Hepatocyte (in vitro differentiated cells): ENCODE measurements at regions not wholly inside any gene's neighbourhood (a gene's known extent, or its start where the extent isn't known, plus 50 kb on each side); places are given as distances from the start of the nearest gene placed in this dataset.

Experiments
- DNase-seq: peaks from one replicate; pipeline ENCODE4 v3.0.0-alpha.2; 2016; ENCODE audit warnings: low spot score
- H2AFZ ChIP-seq: fragments of 200-600 bp; sonication (generic); 2 replicates; pipeline ENCODE4 v1.6.0; 2016; ENCODE audit warnings: antibody characterized with exemption, mild to moderate bottlenecking
- H3K27ac ChIP-seq: fragments of 200-600 bp; sonication (generic); 2 replicates; pipeline ENCODE4 v1.5.1; 2016; ENCODE audit warnings: mild to moderate bottlenecking
- H3K27me3 ChIP-seq: fragments of 200-600 bp; sonication (generic); 2 replicates; pipeline ENCODE4 v1.6.1; 2016
- H3K36me3 ChIP-seq: fragments of 200-600 bp; sonication (generic); replicated peaks from 2 replicates; pipeline ENCODE4 v1.5.1; 2016; ENCODE audit warnings: low read depth; ENCODE audit not compliant: insufficient read depth
- H3K4me1 ChIP-seq: fragments of 200-600 bp; sonication (generic); 2 replicates; pipeline ENCODE4 v1.5.1; 2016; ENCODE audit warnings: mild to moderate bottlenecking, moderate library complexity; ENCODE audit not compliant: insufficient read depth
- H3K4me2 ChIP-seq: fragments of 200-600 bp; sonication (generic); 2 replicates; pipeline ENCODE4 v1.6.0; 2016
- H3K4me3 ChIP-seq: fragments of 200-600 bp; sonication (generic); 2 replicates; pipeline ENCODE4 v1.5.1; 2016; ENCODE audit warnings: mild to moderate bottlenecking
- H3K79me2 ChIP-seq: fragments of 200-600 bp; sonication (generic); 2 replicates; pipeline ENCODE4 v1.6.0; 2017; ENCODE audit warnings: mild to moderate bottlenecking
- H3K9me2 ChIP-seq: fragments of 200-600 bp; sonication (generic); replicated peaks from 2 replicates; pipeline ENCODE4 v1.6.0; 2017; ENCODE audit warnings: mild to moderate bottlenecking; ENCODE audit not compliant: insufficient read depth
- H3K9me3 ChIP-seq: fragments of 200-600 bp; sonication (generic); 2 replicates; pipeline ENCODE4 v1.5.1; 2016; ENCODE audit warnings: low read depth, mild to moderate bottlenecking
- H4K20me1 ChIP-seq: fragments of 200-600 bp; sonication (generic); 2 replicates; pipeline ENCODE4 v1.6.0; 2016; ENCODE audit warnings: mild to moderate bottlenecking; ENCODE audit not compliant: insufficient read depth, poor library complexity, severe bottlenecking
- CTCF ChIP-seq: fragments of 200-600 bp; sonication (generic); IDR thresholded peaks from 2 replicates; pipeline ENCODE4 v1.5.1; 2016; ENCODE audit warnings: antibody characterized with exemption, mild to moderate bottlenecking; ENCODE audit not compliant: poor library complexity
- EZH2 ChIP-seq: fragments of 200-600 bp; sonication (generic); IDR thresholded peaks from 2 replicates; pipeline ENCODE4 v1.6.1; 2016; ENCODE audit warnings: antibody characterized with exemption, mild to moderate bottlenecking, borderline replicate concordance
- EZH2phosphoT487 ChIP-seq: fragments of 200-600 bp; sonication (generic); IDR thresholded peaks from one replicate; pipeline ENCODE4 v1.6.1; 2018; ENCODE audit warnings: antibody characterized with exemption, mild to moderate bottlenecking, low read depth, moderate library complexity; ENCODE audit not compliant: unreplicated experiment, severe bottlenecking
- WGBS: methylation state at CpG from one replicate; pipeline ENCODE4 v1.1.6; 2016; ENCODE audit warnings: low lambda C conversion rate; ENCODE audit errors: missing lambda C conversion rate; 5-methylcytosine and 5-hydroxymethylcytosine counted together

DNA sequence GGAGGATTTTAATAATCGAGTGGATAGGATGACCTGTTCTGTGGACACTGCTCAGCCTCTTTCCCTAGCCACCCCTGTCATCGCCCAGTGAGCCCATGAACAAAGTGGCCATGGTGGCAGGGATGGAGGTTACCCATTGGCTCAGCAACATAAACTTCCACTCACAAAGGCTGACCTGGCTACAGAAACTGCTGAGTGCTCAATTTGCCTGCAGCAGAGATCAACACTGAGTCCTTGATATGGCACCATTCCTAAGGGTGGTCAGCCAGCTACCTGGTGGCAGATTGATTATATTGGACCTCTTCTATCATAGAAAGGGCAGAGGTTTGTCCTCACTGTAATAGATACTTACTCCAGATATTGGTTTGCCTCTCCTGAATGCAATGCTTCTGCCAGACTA, 465.4 kb upstream of the FBXO33 start:
- Histone ChIP-seq H2AFZ (no peak overlapping the region), H4K20me1 (no peaks in the 10 kb centered on the region), H3K27me3 (no peaks in the 10 kb centered on the region), H3K27ac (no peak overlapping the region), H3K4me1 (no peaks in the 10 kb centered on the region), H3K9me2 (no peaks in the 10 kb centered on the region), H3K4me3 (no peak overlapping the region), H3K79me2 (no peaks in the 10 kb centered on the region), H3K4me2 (no peak overlapping the region), H3K9me3 (no peaks in the 10 kb centered on the region), H3K36me3 (no peaks in the 10 kb centered on the region)
- TF ChIP-seq EZH2 (no peak), EZH2phosphoT487 (no peak), CTCF (no peak)
- WGBS: 93% methylated on average over 2 of the region's 2 CpGs
- no peak for DNase-seq

GRCh38 chr14:39890026-39890425, 457.8 kb upstream of the FBXO33 start:
- H3K36me3 ChIP-seq: no peaks in the 10 kb centered on the region
- no peak overlapping the region for H3K4me2 ChIP-seq
- no peaks in the 10 kb centered on the region for H3K27me3 ChIP-seq
- H3K4me1 ChIP-seq: no peaks in the 10 kb centered on the region
- no peak overlapping the region for H3K4me3 ChIP-seq
- 84% methylated on average over 1 of the region's 1 CpG for WGBS
- H3K9me3 ChIP-seq: no peaks in the 10 kb centered on the region
- no peak overlapping the region for H3K27ac ChIP-seq
- H3K9me2 ChIP-seq: no peaks in the 10 kb centered on the region
- H2AFZ ChIP-seq: no peak overlapping the region
- DNase-seq: no peak
- H4K20me1 ChIP-seq: no peaks in the 10 kb centered on the region
- no peaks in the 10 kb centered on the region for H3K79me2 ChIP-seq
- TF ChIP-seq CTCF: no peak
- TF ChIP-seq EZH2phosphoT487: no peak
- TF ChIP-seq EZH2: no peak

- TF ChIP-seq EZH2 (no peak), EZH2phosphoT487 (no peak), CTCF (no peak)
- Histone ChIP-seq H4K20me1 (no peaks in the 10 kb centered on the region), H3K9me2 (no peaks in the 10 kb centered on the region), H3K4me1 (no peaks in the 10 kb centered on the region), H3K4me3 (no peak overlapping the region), H3K9me3 (no peaks in the 10 kb centered on the region), H3K27ac (no peak overlapping the region), H3K79me2 (no peaks in the 10 kb centered on the region), H3K27me3 (no peaks in the 10 kb centered on the region), H2AFZ (no peak overlapping the region), H3K36me3 (no peaks in the 10 kb centered on the region), H3K4me2 (no peak overlapping the region)
- DNase-seq: no peak
These were observed 451.9 kb upstream of the FBXO33 start for GRCh38 chr14:39884091-39884490.

DNA sequence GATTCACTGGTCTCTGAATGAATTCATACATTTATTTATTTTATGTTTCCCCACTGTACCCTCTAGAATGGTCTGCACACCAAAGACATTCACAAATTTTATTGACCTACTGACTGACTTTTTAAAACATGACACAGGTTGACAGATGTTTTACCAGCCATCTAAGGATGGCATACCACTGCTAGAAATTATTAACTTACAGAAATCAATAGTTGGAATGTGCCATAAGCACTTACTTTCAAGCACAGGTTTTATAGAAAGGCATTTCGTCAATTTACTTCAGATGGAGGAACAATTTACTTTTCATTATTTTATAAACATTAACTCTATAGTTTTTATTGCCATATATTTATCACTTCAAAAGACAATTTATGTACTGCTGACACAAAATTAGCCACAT, 448.7 kb upstream of the FBXO33 start:
- Histone ChIP-seq H3K4me2 (no peak overlapping the region), H3K27ac (no peak overlapping the region), H4K20me1 (no peaks in the 10 kb centered on the region), H3K36me3 (no peaks in the 10 kb centered on the region), H3K4me1 (no peaks in the 10 kb centered on the region), H3K4me3 (no peak overlapping the region), H2AFZ (no peak overlapping the region), H3K79me2 (no peaks in the 10 kb centered on the region), H3K27me3 (no peaks in the 10 kb centered on the region), H3K9me3 (no peaks in the 10 kb centered on the region), H3K9me2 (no peaks in the 10 kb centered on the region)
- WGBS: 75% methylated on average over 1 of the region's 1 CpG
- no peak for TF ChIP-seq CTCF
- TF ChIP-seq EZH2phosphoT487: no peak
- TF ChIP-seq EZH2: no peak
- no peak for DNase-seq
